HEK293 (cell line): ENCODE measurements at regions not wholly inside any gene's neighbourhood (a gene's known extent, or its start where the extent isn't known, plus 50 kb on each side); places are given as distances from the start of the nearest gene placed in this dataset.

Experiments
- CTCF ChIA-PET: fragments of 350-600 bp; formaldehyde crosslinking; extraction: SDS; loops from one replicate; lab custom pipeline; 2021; ENCODE audit warnings: antibody characterized with exemption; lab: Yijun Ruan, JAX
- POLR2A ChIA-PET: fragments of 300-600 bp; formaldehyde crosslinking; extraction: SDS; loops from one replicate; lab custom pipeline; 2020; ENCODE audit warnings: antibody characterized with exemption, inconsistent platforms; lab: Yijun Ruan, JAX
- H3K27ac ChIP-seq: fragments of 200-500 bp; sonication (Bioruptor generic); 2 replicates; pipeline ENCODE4 v1.5.1; 2014; ENCODE audit warnings: low read depth, low read length, control low read depth, inconsistent platforms; ENCODE audit errors: extremely low read depth
- H3K36me3 ChIP-seq, 2 experiments: fragments of 200-500 bp in 1 of 2; sonication (Bioruptor generic) in 1 of 2; 1 replicate in 1 of 2; 2 replicates in 1 of 2; pipeline ENCODE4 v1.5.1; 2014 to 2017; ENCODE audit warnings: inconsistent platforms in 2 of 2, low read length in 2 of 2; ENCODE audit not compliant: control insufficient read depth in 2 of 2, insufficient read depth in 1 of 2
- H3K4me1 ChIP-seq: fragments of 200-500 bp; sonication (Bioruptor generic); 2 replicates; pipeline ENCODE4 v1.5.1; 2014; ENCODE audit warnings: mild to moderate bottlenecking, low read length, inconsistent platforms; ENCODE audit not compliant: control insufficient read depth, insufficient read depth
- H3K4me3 ChIP-seq: 2 replicates; pipeline ENCODE4 v1.5.1; 2011; ENCODE audit warnings: low read depth, mild to moderate bottlenecking, control low read depth, low read length, moderate library complexity
- H3K9me3 ChIP-seq: fragments of 200-500 bp; sonication (Bioruptor generic); 2 replicates; pipeline ENCODE4 v1.5.1; 2014; ENCODE audit warnings: low read depth, low read length, inconsistent platforms; ENCODE audit not compliant: control insufficient read depth, insufficient read depth
- FEZF1 ChIP-seq: fragments of 450-650 bp; formaldehyde crosslinking; IDR thresholded peaks from 2 replicates; pipeline ENCODE4 v1.5.1; 2016; ENCODE audit warnings: missing biosample characterization, missing genetic modification characterization
- SP3 ChIP-seq: fragments of 450-650 bp; formaldehyde crosslinking; IDR thresholded peaks from 2 replicates; pipeline ENCODE4 v1.5.1; 2016; ENCODE audit warnings: missing biosample characterization, missing genetic modification characterization
- ZBTB20 ChIP-seq: fragments of 450-650 bp; formaldehyde crosslinking; IDR thresholded peaks from 2 replicates; pipeline ENCODE4 v1.5.1; 2016; ENCODE audit warnings: missing biosample characterization, missing genetic modification characterization
- ZBTB21 ChIP-seq: fragments of 450-650 bp; formaldehyde crosslinking; IDR thresholded peaks from 2 replicates; pipeline ENCODE4 v1.5.1; 2017; ENCODE audit warnings: missing biosample characterization, missing genetic modification characterization
- ZBTB8A ChIP-seq: fragments of 450-650 bp; formaldehyde crosslinking; IDR thresholded peaks from 2 replicates; pipeline ENCODE4 v1.5.1; 2016; ENCODE audit warnings: missing biosample characterization, missing genetic modification characterization
- ZNF169 ChIP-seq: fragments of 450-650 bp; formaldehyde crosslinking; IDR thresholded peaks from 2 replicates; pipeline ENCODE4 v1.5.1; 2016; ENCODE audit warnings: missing biosample characterization, missing genetic modification characterization
- ZNF302 ChIP-seq: fragments of 450-650 bp; formaldehyde crosslinking; IDR thresholded peaks from 2 replicates; pipeline ENCODE4 v1.5.1; 2016; ENCODE audit warnings: missing biosample characterization, missing genetic modification characterization, low read depth
- ZNF335 ChIP-seq: fragments of 450-650 bp; formaldehyde crosslinking; conservative IDR thresholded peaks from 2 replicates; pipeline ENCODE4 v1.5.1; 2016; ENCODE audit warnings: missing biosample characterization, missing genetic modification characterization
- ZNF529 ChIP-seq: fragments of 450-650 bp; formaldehyde crosslinking; IDR thresholded peaks from 2 replicates; pipeline ENCODE4 v1.5.1; 2017; ENCODE audit warnings: missing genetic modification characterization, missing biosample characterization; ENCODE audit not compliant: insufficient replicate concordance
- TF ChIP-seq, protein P1 (sequence below): fragments of 450-650 bp; formaldehyde crosslinking; IDR thresholded peaks from 2 replicates; pipeline ENCODE4 v1.5.1; 2017; ENCODE audit warnings: missing biosample characterization, missing genetic modification characterization
- TF ChIP-seq, protein P2 (sequence below): fragments of 450-650 bp; formaldehyde crosslinking; IDR thresholded peaks from 2 replicates; pipeline ENCODE4 v1.5.1; 2016; ENCODE audit warnings: missing biosample characterization, missing genetic modification characterization, borderline replicate concordance
- TF ChIP-seq, protein P3 (sequence below): fragments of 450-650 bp; formaldehyde crosslinking; IDR thresholded peaks from 2 replicates; pipeline ENCODE4 v1.5.1; 2017; ENCODE audit warnings: missing biosample characterization, missing genetic modification characterization
- TF ChIP-seq, protein P4 (sequence below): fragments of 450-650 bp; IDR thresholded peaks from 2 replicates; pipeline ENCODE4 v1.5.1; 2018; ENCODE audit warnings: missing biosample characterization, mild to moderate bottlenecking, missing genetic modification characterization
- TF ChIP-seq, protein P5 (sequence below): fragments of 450-650 bp; formaldehyde crosslinking; IDR thresholded peaks from 2 replicates; pipeline ENCODE4 v1.5.1; 2016; ENCODE audit warnings: missing biosample characterization, missing genetic modification characterization, low read depth

DNA sequence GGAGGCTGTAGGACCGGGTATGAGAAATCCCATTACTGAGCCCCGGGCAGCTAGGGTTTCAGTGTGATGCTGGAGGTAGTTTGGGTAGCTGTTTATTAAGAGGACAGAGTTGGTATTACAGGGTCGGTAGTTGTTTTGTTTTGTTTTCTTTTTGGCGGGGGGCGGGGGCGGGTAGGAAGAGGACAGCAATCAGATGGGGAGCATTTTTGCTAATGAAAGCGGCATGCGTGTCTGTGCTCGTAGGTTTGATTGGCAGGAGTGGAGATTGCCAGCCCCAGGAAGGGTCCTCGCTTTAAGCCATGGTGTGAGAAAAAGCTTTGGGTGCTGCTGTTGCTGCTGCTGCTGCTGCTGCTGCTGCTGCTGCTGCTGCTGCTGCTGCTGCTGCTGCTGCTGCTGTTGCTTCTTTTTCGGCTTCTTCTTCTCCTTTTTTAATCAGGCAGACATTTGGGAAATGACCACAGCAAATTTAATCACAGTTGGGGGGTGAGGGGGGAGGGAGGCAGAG is 498.5 kb upstream of the ZFHX3 start:
- ChIA-PET POLR2A (interaction anchor here (0.6 kb wide), 1 partner anchor 237 kb away, joined by 3 read pairs; no protein-coding TSS in a partner anchor), CTCF (no interaction called here)
- Histone ChIP-seq H3K27ac (no peak overlapping the region), H3K36me3 (no peaks in the 10 kb centered on the region), H3K4me1 (no peaks in the 10 kb centered on the region), H3K4me3 (no peak overlapping the region; the same call in 1 of the 2 replicates), H3K9me3 (no peaks in the 10 kb centered on the region)
- TF ChIP-seq, protein P1, sequence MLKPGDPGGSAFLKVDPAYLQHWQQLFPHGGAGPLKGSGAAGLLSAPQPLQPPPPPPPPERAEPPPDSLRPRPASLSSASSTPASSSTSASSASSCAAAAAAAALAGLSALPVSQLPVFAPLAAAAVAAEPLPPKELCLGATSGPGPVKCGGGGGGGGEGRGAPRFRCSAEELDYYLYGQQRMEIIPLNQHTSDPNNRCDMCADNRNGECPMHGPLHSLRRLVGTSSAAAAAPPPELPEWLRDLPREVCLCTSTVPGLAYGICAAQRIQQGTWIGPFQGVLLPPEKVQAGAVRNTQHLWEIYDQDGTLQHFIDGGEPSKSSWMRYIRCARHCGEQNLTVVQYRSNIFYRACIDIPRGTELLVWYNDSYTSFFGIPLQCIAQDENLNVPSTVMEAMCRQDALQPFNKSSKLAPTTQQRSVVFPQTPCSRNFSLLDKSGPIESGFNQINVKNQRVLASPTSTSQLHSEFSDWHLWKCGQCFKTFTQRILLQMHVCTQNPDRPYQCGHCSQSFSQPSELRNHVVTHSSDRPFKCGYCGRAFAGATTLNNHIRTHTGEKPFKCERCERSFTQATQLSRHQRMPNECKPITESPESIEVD (tag by site-specific recombination) = no peak
- TF ChIP-seq, protein P2, sequence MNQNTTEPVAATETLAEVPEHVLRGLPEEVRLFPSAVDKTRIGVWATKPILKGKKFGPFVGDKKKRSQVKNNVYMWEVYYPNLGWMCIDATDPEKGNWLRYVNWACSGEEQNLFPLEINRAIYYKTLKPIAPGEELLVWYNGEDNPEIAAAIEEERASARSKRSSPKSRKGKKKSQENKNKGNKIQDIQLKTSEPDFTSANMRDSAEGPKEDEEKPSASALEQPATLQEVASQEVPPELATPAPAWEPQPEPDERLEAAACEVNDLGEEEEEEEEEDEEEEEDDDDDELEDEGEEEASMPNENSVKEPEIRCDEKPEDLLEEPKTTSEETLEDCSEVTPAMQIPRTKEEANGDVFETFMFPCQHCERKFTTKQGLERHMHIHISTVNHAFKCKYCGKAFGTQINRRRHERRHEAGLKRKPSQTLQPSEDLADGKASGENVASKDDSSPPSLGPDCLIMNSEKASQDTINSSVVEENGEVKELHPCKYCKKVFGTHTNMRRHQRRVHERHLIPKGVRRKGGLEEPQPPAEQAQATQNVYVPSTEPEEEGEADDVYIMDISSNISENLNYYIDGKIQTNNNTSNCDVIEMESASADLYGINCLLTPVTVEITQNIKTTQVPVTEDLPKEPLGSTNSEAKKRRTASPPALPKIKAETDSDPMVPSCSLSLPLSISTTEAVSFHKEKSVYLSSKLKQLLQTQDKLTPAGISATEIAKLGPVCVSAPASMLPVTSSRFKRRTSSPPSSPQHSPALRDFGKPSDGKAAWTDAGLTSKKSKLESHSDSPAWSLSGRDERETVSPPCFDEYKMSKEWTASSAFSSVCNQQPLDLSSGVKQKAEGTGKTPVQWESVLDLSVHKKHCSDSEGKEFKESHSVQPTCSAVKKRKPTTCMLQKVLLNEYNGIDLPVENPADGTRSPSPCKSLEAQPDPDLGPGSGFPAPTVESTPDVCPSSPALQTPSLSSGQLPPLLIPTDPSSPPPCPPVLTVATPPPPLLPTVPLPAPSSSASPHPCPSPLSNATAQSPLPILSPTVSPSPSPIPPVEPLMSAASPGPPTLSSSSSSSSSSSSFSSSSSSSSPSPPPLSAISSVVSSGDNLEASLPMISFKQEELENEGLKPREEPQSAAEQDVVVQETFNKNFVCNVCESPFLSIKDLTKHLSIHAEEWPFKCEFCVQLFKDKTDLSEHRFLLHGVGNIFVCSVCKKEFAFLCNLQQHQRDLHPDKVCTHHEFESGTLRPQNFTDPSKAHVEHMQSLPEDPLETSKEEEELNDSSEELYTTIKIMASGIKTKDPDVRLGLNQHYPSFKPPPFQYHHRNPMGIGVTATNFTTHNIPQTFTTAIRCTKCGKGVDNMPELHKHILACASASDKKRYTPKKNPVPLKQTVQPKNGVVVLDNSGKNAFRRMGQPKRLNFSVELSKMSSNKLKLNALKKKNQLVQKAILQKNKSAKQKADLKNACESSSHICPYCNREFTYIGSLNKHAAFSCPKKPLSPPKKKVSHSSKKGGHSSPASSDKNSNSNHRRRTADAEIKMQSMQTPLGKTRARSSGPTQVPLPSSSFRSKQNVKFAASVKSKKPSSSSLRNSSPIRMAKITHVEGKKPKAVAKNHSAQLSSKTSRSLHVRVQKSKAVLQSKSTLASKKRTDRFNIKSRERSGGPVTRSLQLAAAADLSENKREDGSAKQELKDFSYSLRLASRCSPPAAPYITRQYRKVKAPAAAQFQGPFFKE (tag by site-specific recombination) = no peak
- peak; percentile 83 for TF ChIP-seq ZNF169 (tag by site-specific recombination)
- peak; percentile 85 for TF ChIP-seq ZBTB20
- TF ChIP-seq, protein P3, sequence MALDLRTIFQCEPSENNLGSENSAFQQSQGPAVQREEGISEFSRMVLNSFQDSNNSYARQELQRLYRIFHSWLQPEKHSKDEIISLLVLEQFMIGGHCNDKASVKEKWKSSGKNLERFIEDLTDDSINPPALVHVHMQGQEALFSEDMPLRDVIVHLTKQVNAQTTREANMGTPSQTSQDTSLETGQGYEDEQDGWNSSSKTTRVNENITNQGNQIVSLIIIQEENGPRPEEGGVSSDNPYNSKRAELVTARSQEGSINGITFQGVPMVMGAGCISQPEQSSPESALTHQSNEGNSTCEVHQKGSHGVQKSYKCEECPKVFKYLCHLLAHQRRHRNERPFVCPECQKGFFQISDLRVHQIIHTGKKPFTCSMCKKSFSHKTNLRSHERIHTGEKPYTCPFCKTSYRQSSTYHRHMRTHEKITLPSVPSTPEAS = no peak
- TF ChIP-seq ZBTB21 (tag by site-specific recombination) = no peak
- no peak for TF ChIP-seq ZBTB8A (tag by site-specific recombination)
- no peak for TF ChIP-seq ZNF529
- peak; percentile 94 for TF ChIP-seq ZNF335 (tag by site-specific recombination)
- TF ChIP-seq SP3 (tag by site-specific recombination) = no peak
- no peak for TF ChIP-seq FEZF1 (tag by site-specific recombination)
- TF ChIP-seq, protein P4, sequence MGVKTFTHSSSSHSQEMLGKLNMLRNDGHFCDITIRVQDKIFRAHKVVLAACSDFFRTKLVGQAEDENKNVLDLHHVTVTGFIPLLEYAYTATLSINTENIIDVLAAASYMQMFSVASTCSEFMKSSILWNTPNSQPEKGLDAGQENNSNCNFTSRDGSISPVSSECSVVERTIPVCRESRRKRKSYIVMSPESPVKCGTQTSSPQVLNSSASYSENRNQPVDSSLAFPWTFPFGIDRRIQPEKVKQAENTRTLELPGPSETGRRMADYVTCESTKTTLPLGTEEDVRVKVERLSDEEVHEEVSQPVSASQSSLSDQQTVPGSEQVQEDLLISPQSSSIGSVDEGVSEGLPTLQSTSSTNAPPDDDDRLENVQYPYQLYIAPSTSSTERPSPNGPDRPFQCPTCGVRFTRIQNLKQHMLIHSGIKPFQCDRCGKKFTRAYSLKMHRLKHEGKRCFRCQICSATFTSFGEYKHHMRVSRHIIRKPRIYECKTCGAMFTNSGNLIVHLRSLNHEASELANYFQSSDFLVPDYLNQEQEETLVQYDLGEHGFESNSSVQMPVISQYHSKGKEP (tag by site-specific recombination) = peak; percentile 72

DNA sequence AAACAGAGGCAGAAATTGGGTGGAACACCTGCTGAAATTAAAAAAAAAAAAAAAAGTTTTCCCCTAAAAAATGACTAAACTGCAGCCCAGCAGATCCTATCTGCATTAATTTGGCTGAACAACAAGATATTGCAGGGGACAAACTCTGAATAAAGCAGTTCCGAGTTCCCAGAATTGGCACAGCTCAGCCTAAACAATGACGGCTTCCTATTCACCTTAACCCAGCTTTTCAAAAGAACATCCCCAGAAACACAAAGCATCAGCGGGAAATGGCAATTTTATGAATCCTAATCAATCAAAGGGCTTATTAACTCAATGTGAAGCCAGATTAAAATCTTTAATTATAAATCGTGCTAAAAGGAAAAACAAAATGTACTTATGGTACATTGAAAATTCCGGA is 497.8 kb upstream of the ZFHX3 start:
- H3K36me3 ChIP-seq = no peaks in the 10 kb centered on the region
- H3K27ac ChIP-seq = no peak overlapping the region
- ChIA-PET POLR2A (interaction anchor here (0.6 kb wide), 1 partner anchor 237 kb away, joined by 3 read pairs; no protein-coding TSS in a partner anchor), CTCF (no interaction called here)
- TF ChIP-seq ZNF302 (tag by site-specific recombination) = no peak
- TF ChIP-seq, protein P5, sequence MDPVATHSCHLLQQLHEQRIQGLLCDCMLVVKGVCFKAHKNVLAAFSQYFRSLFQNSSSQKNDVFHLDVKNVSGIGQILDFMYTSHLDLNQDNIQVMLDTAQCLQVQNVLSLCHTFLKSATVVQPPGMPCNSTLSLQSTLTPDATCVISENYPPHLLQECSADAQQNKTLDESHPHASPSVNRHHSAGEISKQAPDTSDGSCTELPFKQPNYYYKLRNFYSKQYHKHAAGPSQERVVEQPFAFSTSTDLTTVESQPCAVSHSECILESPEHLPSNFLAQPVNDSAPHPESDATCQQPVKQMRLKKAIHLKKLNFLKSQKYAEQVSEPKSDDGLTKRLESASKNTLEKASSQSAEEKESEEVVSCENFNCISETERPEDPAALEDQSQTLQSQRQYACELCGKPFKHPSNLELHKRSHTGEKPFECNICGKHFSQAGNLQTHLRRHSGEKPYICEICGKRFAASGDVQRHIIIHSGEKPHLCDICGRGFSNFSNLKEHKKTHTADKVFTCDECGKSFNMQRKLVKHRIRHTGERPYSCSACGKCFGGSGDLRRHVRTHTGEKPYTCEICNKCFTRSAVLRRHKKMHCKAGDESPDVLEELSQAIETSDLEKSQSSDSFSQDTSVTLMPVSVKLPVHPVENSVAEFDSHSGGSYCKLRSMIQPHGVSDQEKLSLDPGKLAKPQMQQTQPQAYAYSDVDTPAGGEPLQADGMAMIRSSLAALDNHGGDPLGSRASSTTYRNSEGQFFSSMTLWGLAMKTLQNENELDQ (tag by site-specific recombination) = no peak
- H3K4me1 ChIP-seq = no peaks in the 10 kb centered on the region
- H3K9me3 ChIP-seq = no peaks in the 10 kb centered on the region
- H3K4me3 ChIP-seq = no peak overlapping the region
